ENCODE measurements at regions not wholly inside any gene's neighbourhood (a gene's known extent, or its start where the extent isn't known, plus 50 kb on each side); places are given as distances from the start of the nearest gene placed in this dataset.

DNA sequence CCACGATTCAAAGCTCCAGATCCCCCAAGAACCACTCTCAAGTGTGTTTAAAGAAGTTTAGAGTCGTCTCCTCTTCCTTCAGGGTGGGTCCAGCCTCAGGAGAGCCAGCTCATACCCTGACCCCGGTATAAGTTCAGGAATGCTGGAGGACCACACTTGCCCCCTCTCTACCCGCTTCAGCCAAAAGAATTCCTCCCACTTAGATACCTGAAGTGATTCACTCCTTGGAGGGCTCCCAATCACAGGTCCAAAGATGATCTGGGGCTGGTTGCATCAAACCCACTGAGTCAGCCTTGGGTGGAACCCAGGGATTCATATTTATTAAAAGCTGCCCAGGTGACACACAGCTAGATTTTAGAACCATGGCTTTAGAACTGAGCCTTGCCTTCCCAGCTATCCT, 133.5 kb upstream of the PARP11 start:
- H4K20me1 ChIP-seq (ENCODE audit: insufficient read depth): no peaks in the 10 kb centered on the region
- no peak for TF ChIP-seq EZH2 (IDR thresholded peaks at IDR 0.05; ENCODE audit: insufficient read depth, poor library complexity, severe bottlenecking)
- TF ChIP-seq EZH2phosphoT487 (IDR thresholded peaks at IDR 0.05; ENCODE audit: insufficient read depth, low read depth): no peak
- H3K79me2 ChIP-seq (ENCODE audit: insufficient read depth): no peaks in the 10 kb centered on the region
- no peak for DNase-seq
- H3K4me2 ChIP-seq (ENCODE audit: unreplicated experiment): no peak overlapping the region
- H3K9ac ChIP-seq: no peak overlapping the region
- H3K4me1 ChIP-seq (ENCODE audit: insufficient read depth): no peaks in the 10 kb centered on the region
- no peak overlapping the region for H2AFZ ChIP-seq
- H3F3A ChIP-seq (ENCODE audit: insufficient read depth): no peaks in the 10 kb centered on the region
- H3K9me2 ChIP-seq (ENCODE audit: insufficient read depth): no peaks in the 10 kb centered on the region
- in situ Hi-C loops (cut with MboI): no loop called here
- H3K4me3 ChIP-seq: no peak overlapping the region
- no peaks in the 10 kb centered on the region; the same call in none of the 2 replicates for H3K27me3 ChIP-seq (replicated peaks; ENCODE audit: insufficient read depth)
- WGBS, 2 experiments (ENCODE audit: low coverage in 1 of 2, low lambda C conversion rate in 2 of 2, missing lambda C conversion rate in 2 of 2): 20 to 36% methylated on average over 4 of the region's 4 CpGs
- H3K27ac ChIP-seq: no peak overlapping the region
- H3K36me3 ChIP-seq (ENCODE audit: low read depth): no peaks in the 10 kb centered on the region
- H3K9me3 ChIP-seq (ENCODE audit: low read depth): no peaks in the 10 kb centered on the region

DNA sequence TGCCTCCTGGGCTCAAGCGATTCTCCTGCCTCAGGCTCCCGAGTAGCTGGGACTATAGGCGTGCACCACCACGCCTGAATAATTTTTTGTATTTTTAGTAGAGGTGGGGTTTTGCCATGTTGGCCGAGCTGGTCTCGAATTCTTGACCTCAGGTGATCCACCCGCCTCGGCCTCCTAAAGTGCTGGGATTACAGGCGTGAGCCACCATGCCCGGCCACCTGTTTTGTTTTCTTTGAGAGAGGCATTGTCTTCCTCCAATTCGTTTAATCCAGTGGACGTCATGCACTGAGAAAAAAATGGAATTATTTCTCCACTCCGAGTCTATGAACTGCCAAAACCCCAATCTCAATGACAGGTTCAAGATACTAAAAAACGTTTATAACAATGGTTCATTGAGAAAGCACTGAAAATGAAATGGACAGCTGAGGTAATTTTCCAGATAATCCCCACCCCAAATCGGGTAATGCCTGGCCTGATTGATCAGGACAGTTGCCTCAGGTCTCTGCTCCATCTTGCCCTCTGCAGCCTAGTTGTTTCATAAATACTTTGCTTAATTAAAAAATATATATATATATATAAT, 132.7 kb upstream of the PARP11 start:
- no peaks in the 10 kb centered on the region; the same call in none of the 2 replicates for H3K27me3 ChIP-seq (replicated peaks; ENCODE audit: insufficient read depth)
- no peaks in the 10 kb centered on the region for H3K9me3 ChIP-seq (ENCODE audit: low read depth)
- no peaks in the 10 kb centered on the region for H3F3A ChIP-seq (ENCODE audit: insufficient read depth)
- WGBS, 2 experiments (ENCODE audit: low coverage in 1 of 2, low lambda C conversion rate in 2 of 2, missing lambda C conversion rate in 2 of 2): 53 to 55% methylated on average over 14 to 15 of the region's 15 CpGs
- no peaks in the 10 kb centered on the region for H3K4me1 ChIP-seq (ENCODE audit: insufficient read depth)
- H3K79me2 ChIP-seq (ENCODE audit: insufficient read depth): no peaks in the 10 kb centered on the region
- H3K4me3 ChIP-seq: no peak overlapping the region
- no peak overlapping the region for H3K4me2 ChIP-seq (ENCODE audit: unreplicated experiment)
- H2AFZ ChIP-seq: no peak overlapping the region
- DNase-seq: no peak
- no peak overlapping the region for H3K9ac ChIP-seq
- no peaks in the 10 kb centered on the region for H3K36me3 ChIP-seq (ENCODE audit: low read depth)
- H4K20me1 ChIP-seq (ENCODE audit: insufficient read depth): no peaks in the 10 kb centered on the region
- TF ChIP-seq EZH2 (IDR thresholded peaks at IDR 0.05; ENCODE audit: insufficient read depth, poor library complexity, severe bottlenecking) (no peak), EZH2phosphoT487 (IDR thresholded peaks at IDR 0.05; ENCODE audit: insufficient read depth, low read depth) (no peak)
- no peak overlapping the region for H3K27ac ChIP-seq
- in situ Hi-C loops (cut with MboI): no loop called here
- H3K9me2 ChIP-seq (ENCODE audit: insufficient read depth): no peaks in the 10 kb centered on the region

DNA sequence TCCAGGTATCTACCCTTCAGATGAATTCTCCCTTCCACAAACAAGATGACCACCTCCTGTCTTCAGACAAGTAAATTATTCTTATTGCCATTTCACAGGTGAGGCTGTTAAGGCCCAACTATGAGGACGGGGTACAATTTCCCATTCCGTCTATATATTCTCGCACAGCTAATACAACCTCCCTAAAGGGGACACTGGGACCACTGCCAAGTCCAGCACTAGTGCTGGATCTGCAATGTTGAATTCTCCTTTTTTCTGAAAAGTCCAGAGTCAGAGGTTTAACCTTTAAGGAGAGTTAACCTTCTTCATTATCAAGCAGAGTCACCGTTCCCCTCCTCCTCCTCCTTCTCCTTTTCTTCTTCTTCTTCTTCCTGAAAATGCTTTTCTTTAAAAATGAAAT, 130.4 kb upstream of the PARP11 start:
- Histone ChIP-seq H2AFZ (no peak overlapping the region), H4K20me1 (ENCODE audit: insufficient read depth) (no peaks in the 10 kb centered on the region), H3K9ac (no peak overlapping the region), H3K4me3 (no peak overlapping the region), H3K9me2 (ENCODE audit: insufficient read depth) (no peaks in the 10 kb centered on the region), H3K4me1 (ENCODE audit: insufficient read depth) (no peaks in the 10 kb centered on the region), H3K36me3 (ENCODE audit: low read depth) (no peaks in the 10 kb centered on the region), H3K27ac (no peak overlapping the region), H3K79me2 (ENCODE audit: insufficient read depth) (no peaks in the 10 kb centered on the region), H3K27me3 (replicated peaks; ENCODE audit: insufficient read depth) (no peaks in the 10 kb centered on the region; the same call in none of the 2 replicates), H3F3A (ENCODE audit: insufficient read depth) (no peaks in the 10 kb centered on the region), H3K9me3 (ENCODE audit: low read depth) (no peaks in the 10 kb centered on the region), H3K4me2 (ENCODE audit: unreplicated experiment) (no peak overlapping the region)
- TF ChIP-seq EZH2phosphoT487 (IDR thresholded peaks at IDR 0.05; ENCODE audit: insufficient read depth, low read depth): no peak
- DNase-seq: no peak
- WGBS, 2 experiments (ENCODE audit: low coverage in 1 of 2, low lambda C conversion rate in 2 of 2, missing lambda C conversion rate in 2 of 2): 70 to 73% methylated on average over 4 of the region's 4 CpGs
- in situ Hi-C loops (cut with MboI): no loop called here

DNA sequence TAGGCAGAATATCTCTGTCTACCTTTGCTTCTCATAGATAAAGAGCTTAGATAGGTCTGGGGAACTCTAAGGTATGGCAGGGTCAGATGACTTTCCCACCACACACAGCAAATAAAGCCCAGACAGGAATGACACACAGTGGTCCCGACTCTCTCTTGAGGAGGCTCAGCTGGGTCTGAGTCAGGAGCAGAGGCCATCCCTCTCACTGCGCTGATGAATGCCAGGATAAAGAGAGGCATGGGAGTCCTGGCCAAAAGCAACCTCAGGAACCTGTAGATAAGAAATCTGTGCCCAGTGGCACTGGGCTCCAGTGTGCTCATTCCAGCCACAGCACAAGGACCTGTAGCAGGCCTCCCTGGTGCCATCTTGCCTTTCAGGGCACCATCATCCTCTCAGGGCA, 129.4 kb upstream of the PARP11 start:
- Histone ChIP-seq H3F3A (ENCODE audit: insufficient read depth) (no peaks in the 10 kb centered on the region), H3K4me2 (ENCODE audit: unreplicated experiment) (no peak overlapping the region), H3K27me3 (replicated peaks; ENCODE audit: insufficient read depth) (no peaks in the 10 kb centered on the region; the same call in none of the 2 replicates), H3K4me1 (ENCODE audit: insufficient read depth) (no peaks in the 10 kb centered on the region), H3K4me3 (no peak overlapping the region), H3K36me3 (ENCODE audit: low read depth) (no peaks in the 10 kb centered on the region), H4K20me1 (ENCODE audit: insufficient read depth) (no peaks in the 10 kb centered on the region), H3K9me2 (ENCODE audit: insufficient read depth) (no peaks in the 10 kb centered on the region), H3K9ac (no peak overlapping the region), H2AFZ (no peak overlapping the region), H3K27ac (no peak overlapping the region), H3K79me2 (ENCODE audit: insufficient read depth) (no peaks in the 10 kb centered on the region), H3K9me3 (ENCODE audit: low read depth) (no peaks in the 10 kb centered on the region)
- in situ Hi-C loops (cut with MboI): no loop called here
- no peak for DNase-seq
- no peak for TF ChIP-seq EZH2 (IDR thresholded peaks at IDR 0.05; ENCODE audit: insufficient read depth, poor library complexity, severe bottlenecking)
- 30 to 39% methylated on average over 2 of the region's 2 CpGs for WGBS, 2 experiments (ENCODE audit: low coverage in 1 of 2, low lambda C conversion rate in 2 of 2, missing lambda C conversion rate in 2 of 2)

DNA sequence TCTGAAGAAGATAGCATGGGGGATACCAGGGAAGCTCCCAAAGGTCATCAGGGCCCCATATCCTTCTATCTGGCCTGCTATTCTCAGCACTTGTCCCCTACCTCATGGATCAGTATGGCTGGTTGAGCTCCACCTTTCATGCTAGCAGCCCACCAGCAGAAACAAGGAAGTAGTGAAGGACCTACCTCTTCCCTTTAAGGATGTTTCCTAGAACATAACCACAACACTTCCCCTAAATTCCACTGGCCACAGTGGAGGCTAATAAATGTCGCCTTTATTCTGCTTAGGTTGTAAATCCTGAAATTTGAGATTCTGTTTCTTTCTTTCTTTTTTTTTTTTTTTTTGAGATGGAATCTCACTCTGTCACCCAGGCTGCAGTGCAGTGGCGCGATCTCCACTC, 128.6 kb upstream of the PARP11 start:
- H3K36me3 ChIP-seq (ENCODE audit: low read depth): no peaks in the 10 kb centered on the region
- in situ Hi-C loops (cut with MboI): no loop called here
- no peak overlapping the region for H3K27ac ChIP-seq
- no peak overlapping the region for H3K4me2 ChIP-seq (ENCODE audit: unreplicated experiment)
- DNase-seq: no peak
- no peaks in the 10 kb centered on the region for H3K9me2 ChIP-seq (ENCODE audit: insufficient read depth)
- H3K9ac ChIP-seq: no peak overlapping the region
- no peak for TF ChIP-seq EZH2 (IDR thresholded peaks at IDR 0.05; ENCODE audit: insufficient read depth, poor library complexity, severe bottlenecking)
- no peak for TF ChIP-seq EZH2phosphoT487 (IDR thresholded peaks at IDR 0.05; ENCODE audit: insufficient read depth, low read depth)
- no peak overlapping the region for H3K4me3 ChIP-seq
- H3K79me2 ChIP-seq (ENCODE audit: insufficient read depth): no peaks in the 10 kb centered on the region
- H3K27me3 ChIP-seq (replicated peaks; ENCODE audit: insufficient read depth): peaks cover under 1% of the 10 kb centered on the region
- no peaks in the 10 kb centered on the region for H3K9me3 ChIP-seq (ENCODE audit: low read depth)
- H3F3A ChIP-seq (ENCODE audit: insufficient read depth): no peaks in the 10 kb centered on the region
- H3K4me1 ChIP-seq (ENCODE audit: insufficient read depth): no peaks in the 10 kb centered on the region
- WGBS, 2 experiments (ENCODE audit: low coverage in 1 of 2, low lambda C conversion rate in 2 of 2, missing lambda C conversion rate in 2 of 2): 40 to 66% methylated on average over 1 to 3 of the region's 3 CpGs
- no peaks in the 10 kb centered on the region for H4K20me1 ChIP-seq (ENCODE audit: insufficient read depth)
- no peak overlapping the region for H2AFZ ChIP-seq
